WTC11 (cell line): ENCODE measurements at regions not wholly inside any gene's neighbourhood (a gene's known extent, or its start where the extent isn't known, plus 50 kb on each side); places are given as distances from the start of the nearest gene placed in this dataset.

Source experiments
- ATF3 ChIP-seq: sonication (generic); formaldehyde crosslinking; conservative IDR thresholded peaks from 2 replicates; pipeline ENCODE4 v1.8.1; 2022; ENCODE audit warnings: mild to moderate bottlenecking, missing genetic modification reagents
- CBFB ChIP-seq: sonication (generic); formaldehyde crosslinking; IDR thresholded peaks from 2 replicates; pipeline ENCODE4 v1.8.1; 2022; ENCODE audit warnings: mild to moderate bottlenecking, low read depth, missing genetic modification reagents
- CTCF ChIP-seq: fragments of 200-600 bp; IDR thresholded peaks from 2 replicates; pipeline ENCODE4 v1.8.0; 2022; ENCODE audit warnings: antibody characterized with exemption
- ELF4 ChIP-seq: sonication (generic); formaldehyde crosslinking; IDR thresholded peaks from 2 replicates; pipeline ENCODE4 v1.8.1; 2022; ENCODE audit warnings: low read depth, mild to moderate bottlenecking, moderate library complexity, missing genetic modification reagents
- ESRRA ChIP-seq: sonication (generic); formaldehyde crosslinking; IDR thresholded peaks from 2 replicates; pipeline ENCODE4 v1.8.1; 2022; ENCODE audit warnings: mild to moderate bottlenecking, missing genetic modification reagents, borderline replicate concordance
- MLX ChIP-seq: sonication (generic); formaldehyde crosslinking; IDR thresholded peaks from 2 replicates; pipeline ENCODE4 v1.8.1; 2023; ENCODE audit warnings: mild to moderate bottlenecking, missing genetic modification reagents, moderate library complexity
- NFYB ChIP-seq: sonication (generic); formaldehyde crosslinking; conservative IDR thresholded peaks from 2 replicates; pipeline ENCODE4 v1.8.0; 2022; ENCODE audit warnings: low read depth, missing genetic modification reagents
- NR3C1 ChIP-seq: sonication (generic); formaldehyde crosslinking; conservative IDR thresholded peaks from 2 replicates; pipeline ENCODE4 v1.8.1; 2023; ENCODE audit warnings: low read depth, mild to moderate bottlenecking, missing genetic modification reagents
- SMAD3 ChIP-seq: sonication (generic); formaldehyde crosslinking; IDR thresholded peaks from 2 replicates; pipeline ENCODE4 v1.8.0; 2022; ENCODE audit warnings: missing genetic modification reagents, mild to moderate bottlenecking, borderline replicate concordance
- STAT6 ChIP-seq: sonication (generic); formaldehyde crosslinking; conservative IDR thresholded peaks from 2 replicates; pipeline ENCODE4 v1.8.1; 2023; ENCODE audit warnings: mild to moderate bottlenecking, low read depth, missing genetic modification reagents, moderate library complexity
- TEAD4 ChIP-seq: sonication (generic); formaldehyde crosslinking; IDR thresholded peaks from 2 replicates; pipeline ENCODE4 v1.8.0; 2022; ENCODE audit warnings: mild to moderate bottlenecking, missing genetic modification reagents
- ZNF396 ChIP-seq: fragments of 250-450 bp; sonication (Bioruptor Pico); IDR thresholded peaks from 2 replicates; pipeline ENCODE4 v1.8.0; 2021; ENCODE audit warnings: mild to moderate bottlenecking, moderate library complexity, borderline replicate concordance
- TF ChIP-seq, protein P1 (sequence below): sonication (generic); formaldehyde crosslinking; IDR thresholded peaks from 2 replicates; pipeline ENCODE4 v1.8.1; 2022; ENCODE audit warnings: missing genetic modification reagents, borderline replicate concordance

DNA sequence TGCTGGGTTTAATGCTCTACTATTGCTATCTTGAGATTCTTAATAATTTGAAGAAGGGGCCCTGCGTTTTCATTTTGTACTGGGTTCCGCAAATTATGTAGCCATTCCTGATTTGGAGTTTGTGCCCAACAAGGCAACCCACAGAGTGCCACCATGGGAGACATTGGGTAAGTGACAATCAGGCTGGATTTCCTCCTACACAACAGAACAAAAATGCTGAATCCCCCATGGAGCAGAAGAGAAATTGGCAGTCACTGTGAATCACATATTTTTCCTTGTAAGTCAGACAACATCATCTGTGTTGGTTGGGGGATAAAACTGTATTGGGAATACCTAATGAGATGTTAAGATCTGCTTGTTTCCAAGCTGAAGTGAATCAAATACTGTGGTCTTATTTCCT is 80.9 kb downstream of the CNGA2 start:
- no peak for TF ChIP-seq SMAD3 (CRISPR knock-in tag)
- TF ChIP-seq ATF3 (CRISPR knock-in tag): no peak
- no peak for TF ChIP-seq CTCF
- no peak for TF ChIP-seq STAT6 (CRISPR knock-in tag)
- no peak for TF ChIP-seq ZNF396 (CRISPR knock-in tag)
- TF ChIP-seq TEAD4: no peak
- TF ChIP-seq NFYB (CRISPR knock-in tag): no peak
- TF ChIP-seq CBFB (CRISPR knock-in tag): no peak
- TF ChIP-seq NR3C1 (CRISPR knock-in tag): no peak
- TF ChIP-seq, protein P1, sequence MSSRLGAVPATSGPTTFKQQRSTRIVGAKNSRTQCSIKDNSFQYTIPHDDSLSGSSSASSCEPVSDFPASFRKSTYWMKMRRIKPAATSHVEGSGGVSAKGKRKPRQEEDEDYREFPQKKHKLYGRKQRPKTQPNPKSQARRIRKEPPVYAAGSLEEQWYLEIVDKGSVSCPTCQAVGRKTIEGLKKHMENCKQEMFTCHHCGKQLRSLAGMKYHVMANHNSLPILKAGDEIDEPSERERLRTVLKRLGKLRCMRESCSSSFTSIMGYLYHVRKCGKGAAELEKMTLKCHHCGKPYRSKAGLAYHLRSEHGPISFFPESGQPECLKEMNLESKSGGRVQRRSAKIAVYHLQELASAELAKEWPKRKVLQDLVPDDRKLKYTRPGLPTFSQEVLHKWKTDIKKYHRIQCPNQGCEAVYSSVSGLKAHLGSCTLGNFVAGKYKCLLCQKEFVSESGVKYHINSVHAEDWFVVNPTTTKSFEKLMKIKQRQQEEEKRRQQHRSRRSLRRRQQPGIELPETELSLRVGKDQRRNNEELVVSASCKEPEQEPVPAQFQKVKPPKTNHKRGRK (CRISPR knock-in tag): no peak
- no peak for TF ChIP-seq ESRRA (CRISPR knock-in tag)
- TF ChIP-seq ELF4 (CRISPR knock-in tag): no peak
- no peak for TF ChIP-seq MLX
